HL-60 (cell line): ENCODE measurements at regions not wholly inside any gene's neighbourhood (a gene's known extent, or its start where the extent isn't known, plus 50 kb on each side); places are given as distances from the start of the nearest gene placed in this dataset.

ENCODE experiments used
- GABPA ChIP-seq: IDR thresholded peaks from 2 replicates; pipeline ENCODE4 v1.6.1; 2012; ENCODE audit warnings: low read depth
- POLR2AphosphoS5 ChIP-seq: IDR thresholded peaks from 2 replicates; pipeline ENCODE4 v1.6.1; 2012; ENCODE audit warnings: low read depth
- TF ChIP-seq, protein P1 (sequence below): IDR thresholded peaks from one replicate; pipeline ENCODE4 v1.5.1; 2011; ENCODE audit warnings: low read length, control low read depth, inconsistent platforms; ENCODE audit not compliant: insufficient read depth
- TF ChIP-seq, protein P2 (sequence below): IDR thresholded peaks from 2 replicates; pipeline ENCODE4 v1.6.1; 2012; ENCODE audit warnings: low read depth; ENCODE audit not compliant: insufficient replicate concordance

DNA sequence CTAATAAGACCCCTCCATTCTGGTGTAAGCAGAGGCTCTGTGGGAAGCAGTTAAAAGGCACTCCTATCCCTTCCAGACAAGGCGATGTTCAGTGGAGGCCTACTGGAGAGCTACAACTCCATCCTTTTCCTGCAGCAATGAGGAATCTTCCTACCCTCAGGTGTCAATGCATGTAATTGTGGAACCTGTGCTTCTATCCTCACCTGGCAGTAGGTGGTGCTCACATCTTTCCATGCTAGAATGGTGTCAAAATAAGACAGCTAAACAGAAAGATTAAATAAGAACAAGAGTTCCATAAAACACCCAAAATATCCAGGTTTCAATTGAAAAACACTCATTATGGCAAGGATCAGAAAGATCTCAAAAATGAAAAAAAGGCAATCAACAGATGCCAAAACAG, 224.6 kb downstream of the IL15 start:
- TF ChIP-seq, protein P1, sequence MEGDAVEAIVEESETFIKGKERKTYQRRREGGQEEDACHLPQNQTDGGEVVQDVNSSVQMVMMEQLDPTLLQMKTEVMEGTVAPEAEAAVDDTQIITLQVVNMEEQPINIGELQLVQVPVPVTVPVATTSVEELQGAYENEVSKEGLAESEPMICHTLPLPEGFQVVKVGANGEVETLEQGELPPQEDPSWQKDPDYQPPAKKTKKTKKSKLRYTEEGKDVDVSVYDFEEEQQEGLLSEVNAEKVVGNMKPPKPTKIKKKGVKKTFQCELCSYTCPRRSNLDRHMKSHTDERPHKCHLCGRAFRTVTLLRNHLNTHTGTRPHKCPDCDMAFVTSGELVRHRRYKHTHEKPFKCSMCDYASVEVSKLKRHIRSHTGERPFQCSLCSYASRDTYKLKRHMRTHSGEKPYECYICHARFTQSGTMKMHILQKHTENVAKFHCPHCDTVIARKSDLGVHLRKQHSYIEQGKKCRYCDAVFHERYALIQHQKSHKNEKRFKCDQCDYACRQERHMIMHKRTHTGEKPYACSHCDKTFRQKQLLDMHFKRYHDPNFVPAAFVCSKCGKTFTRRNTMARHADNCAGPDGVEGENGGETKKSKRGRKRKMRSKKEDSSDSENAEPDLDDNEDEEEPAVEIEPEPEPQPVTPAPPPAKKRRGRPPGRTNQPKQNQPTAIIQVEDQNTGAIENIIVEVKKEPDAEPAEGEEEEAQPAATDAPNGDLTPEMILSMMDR, result no peak
- TF ChIP-seq POLR2AphosphoS5 (no peak), GABPA (no peak)
- TF ChIP-seq, protein P2, sequence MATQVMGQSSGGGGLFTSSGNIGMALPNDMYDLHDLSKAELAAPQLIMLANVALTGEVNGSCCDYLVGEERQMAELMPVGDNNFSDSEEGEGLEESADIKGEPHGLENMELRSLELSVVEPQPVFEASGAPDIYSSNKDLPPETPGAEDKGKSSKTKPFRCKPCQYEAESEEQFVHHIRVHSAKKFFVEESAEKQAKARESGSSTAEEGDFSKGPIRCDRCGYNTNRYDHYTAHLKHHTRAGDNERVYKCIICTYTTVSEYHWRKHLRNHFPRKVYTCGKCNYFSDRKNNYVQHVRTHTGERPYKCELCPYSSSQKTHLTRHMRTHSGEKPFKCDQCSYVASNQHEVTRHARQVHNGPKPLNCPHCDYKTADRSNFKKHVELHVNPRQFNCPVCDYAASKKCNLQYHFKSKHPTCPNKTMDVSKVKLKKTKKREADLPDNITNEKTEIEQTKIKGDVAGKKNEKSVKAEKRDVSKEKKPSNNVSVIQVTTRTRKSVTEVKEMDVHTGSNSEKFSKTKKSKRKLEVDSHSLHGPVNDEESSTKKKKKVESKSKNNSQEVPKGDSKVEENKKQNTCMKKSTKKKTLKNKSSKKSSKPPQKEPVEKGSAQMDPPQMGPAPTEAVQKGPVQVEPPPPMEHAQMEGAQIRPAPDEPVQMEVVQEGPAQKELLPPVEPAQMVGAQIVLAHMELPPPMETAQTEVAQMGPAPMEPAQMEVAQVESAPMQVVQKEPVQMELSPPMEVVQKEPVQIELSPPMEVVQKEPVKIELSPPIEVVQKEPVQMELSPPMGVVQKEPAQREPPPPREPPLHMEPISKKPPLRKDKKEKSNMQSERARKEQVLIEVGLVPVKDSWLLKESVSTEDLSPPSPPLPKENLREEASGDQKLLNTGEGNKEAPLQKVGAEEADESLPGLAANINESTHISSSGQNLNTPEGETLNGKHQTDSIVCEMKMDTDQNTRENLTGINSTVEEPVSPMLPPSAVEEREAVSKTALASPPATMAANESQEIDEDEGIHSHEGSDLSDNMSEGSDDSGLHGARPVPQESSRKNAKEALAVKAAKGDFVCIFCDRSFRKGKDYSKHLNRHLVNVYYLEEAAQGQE, result no peak
